ENCODE measurements at regions not wholly inside any gene's neighbourhood (a gene's known extent, or its start where the extent isn't known, plus 50 kb on each side); places are given as distances from the start of the nearest gene placed in this dataset.

DNA sequence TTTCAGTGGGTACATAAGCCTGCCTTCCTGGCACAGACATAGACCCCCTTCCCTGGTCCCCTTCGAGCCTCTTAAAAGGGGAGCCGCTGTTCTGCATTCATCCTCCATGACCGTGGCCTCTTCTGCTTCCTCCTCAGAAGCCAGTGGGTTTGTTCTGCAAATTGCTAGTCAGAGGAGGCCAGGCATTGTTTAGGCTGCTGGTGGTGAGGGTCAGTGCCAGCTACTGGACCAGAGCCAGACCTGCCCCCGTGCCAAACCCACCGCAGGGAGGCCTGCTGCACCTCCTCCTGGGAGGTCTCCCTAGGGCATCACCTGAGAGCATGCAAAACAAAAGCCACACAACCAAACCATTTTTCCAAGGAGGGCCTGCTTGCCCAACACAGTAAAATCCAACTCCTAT lies 178.4 kb downstream of the MIS18A start:
- Histone ChIP-seq H3K4me2 (ENCODE audit: control insufficient read depth, insufficient read depth) (no peak overlapping the region), H4K20me1 (ENCODE audit: control insufficient read depth, insufficient read depth) (no peaks in the 10 kb centered on the region), H3K27me3 (replicated peaks in 1 of 2; ENCODE audit: control insufficient read depth in 2 of 2, insufficient read depth in 2 of 2, low read length in 1 of 2) (no peaks in the 10 kb centered on the region), H3K36me3 (ENCODE audit: control insufficient read depth in 2 of 2, insufficient read depth in 2 of 2, low read length in 1 of 2) (no peaks in the 10 kb centered on the region), H3K9ac (ENCODE audit: control insufficient read depth, insufficient read depth, low read length) (no peak overlapping the region), H3K79me2 (ENCODE audit: control insufficient read depth, insufficient read depth, low read length) (no peaks in the 10 kb centered on the region), H3K9me3 (replicated peaks; ENCODE audit: control insufficient read depth, insufficient read depth, low read length) (no peaks in the 10 kb centered on the region), H3K4me3 (no peak overlapping the region), H3K27ac (ENCODE audit: control insufficient read depth, insufficient read depth) (no peak overlapping the region), H2AFZ (ENCODE audit: control insufficient read depth, low read depth, low read length) (no peak overlapping the region), H3K4me1 (ENCODE audit: control insufficient read depth, insufficient read depth, low read length) (no peaks in the 10 kb centered on the region)
- in situ Hi-C loops (cut with MboI) (no loop called here), intact Hi-C loops (cut with micrococcal nuclease; ENCODE audit: unreplicated experiment) (no loop called here)
- BruUV-seq (replicated peaks): no TSS peak
- 33% methylated on average over 5 of the region's 5 CpGs for WGBS (ENCODE audit: insufficient coverage, insufficient replicate concordance, low lambda C conversion rate, missing lambda C conversion rate)
- TF ChIP-seq, protein P1, sequence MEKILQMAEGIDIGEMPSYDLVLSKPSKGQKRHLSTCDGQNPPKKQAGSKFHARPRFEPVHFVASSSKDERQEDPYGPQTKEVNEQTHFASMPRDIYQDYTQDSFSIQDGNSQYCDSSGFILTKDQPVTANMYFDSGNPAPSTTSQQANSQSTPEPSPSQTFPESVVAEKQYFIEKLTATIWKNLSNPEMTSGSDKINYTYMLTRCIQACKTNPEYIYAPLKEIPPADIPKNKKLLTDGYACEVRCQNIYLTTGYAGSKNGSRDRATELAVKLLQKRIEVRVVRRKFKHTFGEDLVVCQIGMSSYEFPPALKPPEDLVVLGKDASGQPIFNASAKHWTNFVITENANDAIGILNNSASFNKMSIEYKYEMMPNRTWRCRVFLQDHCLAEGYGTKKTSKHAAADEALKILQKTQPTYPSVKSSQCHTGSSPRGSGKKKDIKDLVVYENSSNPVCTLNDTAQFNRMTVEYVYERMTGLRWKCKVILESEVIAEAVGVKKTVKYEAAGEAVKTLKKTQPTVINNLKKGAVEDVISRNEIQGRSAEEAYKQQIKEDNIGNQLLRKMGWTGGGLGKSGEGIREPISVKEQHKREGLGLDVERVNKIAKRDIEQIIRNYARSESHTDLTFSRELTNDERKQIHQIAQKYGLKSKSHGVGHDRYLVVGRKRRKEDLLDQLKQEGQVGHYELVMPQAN (conservative IDR thresholded peaks at IDR 0.05): no peak
- TF ChIP-seq, protein P2, sequence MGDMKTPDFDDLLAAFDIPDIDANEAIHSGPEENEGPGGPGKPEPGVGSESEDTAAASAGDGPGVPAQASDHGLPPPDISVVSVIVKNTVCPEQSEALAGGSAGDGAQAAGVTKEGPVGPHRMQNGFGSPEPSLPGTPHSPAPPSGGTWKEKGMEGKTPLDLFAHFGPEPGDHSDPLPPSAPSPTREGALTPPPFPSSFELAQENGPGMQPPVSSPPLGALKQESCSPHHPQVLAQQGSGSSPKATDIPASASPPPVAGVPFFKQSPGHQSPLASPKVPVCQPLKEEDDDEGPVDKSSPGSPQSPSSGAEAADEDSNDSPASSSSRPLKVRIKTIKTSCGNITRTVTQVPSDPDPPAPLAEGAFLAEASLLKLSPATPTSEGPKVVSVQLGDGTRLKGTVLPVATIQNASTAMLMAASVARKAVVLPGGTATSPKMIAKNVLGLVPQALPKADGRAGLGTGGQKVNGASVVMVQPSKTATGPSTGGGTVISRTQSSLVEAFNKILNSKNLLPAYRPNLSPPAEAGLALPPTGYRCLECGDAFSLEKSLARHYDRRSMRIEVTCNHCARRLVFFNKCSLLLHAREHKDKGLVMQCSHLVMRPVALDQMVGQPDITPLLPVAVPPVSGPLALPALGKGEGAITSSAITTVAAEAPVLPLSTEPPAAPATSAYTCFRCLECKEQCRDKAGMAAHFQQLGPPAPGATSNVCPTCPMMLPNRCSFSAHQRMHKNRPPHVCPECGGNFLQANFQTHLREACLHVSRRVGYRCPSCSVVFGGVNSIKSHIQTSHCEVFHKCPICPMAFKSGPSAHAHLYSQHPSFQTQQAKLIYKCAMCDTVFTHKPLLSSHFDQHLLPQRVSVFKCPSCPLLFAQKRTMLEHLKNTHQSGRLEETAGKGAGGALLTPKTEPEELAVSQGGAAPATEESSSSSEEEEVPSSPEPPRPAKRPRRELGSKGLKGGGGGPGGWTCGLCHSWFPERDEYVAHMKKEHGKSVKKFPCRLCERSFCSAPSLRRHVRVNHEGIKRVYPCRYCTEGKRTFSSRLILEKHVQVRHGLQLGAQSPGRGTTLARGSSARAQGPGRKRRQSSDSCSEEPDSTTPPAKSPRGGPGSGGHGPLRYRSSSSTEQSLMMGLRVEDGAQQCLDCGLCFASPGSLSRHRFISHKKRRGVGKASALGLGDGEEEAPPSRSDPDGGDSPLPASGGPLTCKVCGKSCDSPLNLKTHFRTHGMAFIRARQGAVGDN (IDR thresholded peaks at IDR 0.05): no peak
- TF ChIP-seq, protein P3, sequence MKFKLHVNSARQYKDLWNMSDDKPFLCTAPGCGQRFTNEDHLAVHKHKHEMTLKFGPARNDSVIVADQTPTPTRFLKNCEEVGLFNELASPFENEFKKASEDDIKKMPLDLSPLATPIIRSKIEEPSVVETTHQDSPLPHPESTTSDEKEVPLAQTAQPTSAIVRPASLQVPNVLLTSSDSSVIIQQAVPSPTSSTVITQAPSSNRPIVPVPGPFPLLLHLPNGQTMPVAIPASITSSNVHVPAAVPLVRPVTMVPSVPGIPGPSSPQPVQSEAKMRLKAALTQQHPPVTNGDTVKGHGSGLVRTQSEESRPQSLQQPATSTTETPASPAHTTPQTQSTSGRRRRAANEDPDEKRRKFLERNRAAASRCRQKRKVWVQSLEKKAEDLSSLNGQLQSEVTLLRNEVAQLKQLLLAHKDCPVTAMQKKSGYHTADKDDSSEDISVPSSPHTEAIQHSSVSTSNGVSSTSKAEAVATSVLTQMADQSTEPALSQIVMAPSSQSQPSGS (IDR thresholded peaks at IDR 0.05; ENCODE audit: low read length): no peak
- TF ChIP-seq SRF (IDR thresholded peaks at IDR 0.05; ENCODE audit: low read depth in 2 of 2, low read length in 2 of 2) (no peak), ZNF274 (IDR thresholded peaks at IDR 0.05; ENCODE audit: insufficient read depth, insufficient read length) (no peak), RFX5 (IDR thresholded peaks at IDR 0.05; ENCODE audit: low read depth, low read length) (no peak)
- RAD21 ChIA-PET (ENCODE audit: unreplicated experiment): no interaction called here
- POLR2A ChIA-PET: no interaction called here
- FAIRE-seq (no peak), ATAC-seq (no peak), DNase-seq (ENCODE audit: low read depth, low spot score) (no peak)
- CTCF ChIA-PET: no interaction called here
- SMC1A ChIA-PET (ENCODE audit: uncharacterized antibody, unreplicated experiment): interaction anchor here (1.1 kb wide), 1 partner anchor 157 kb away, joined by 3 read pairs; no protein-coding TSS in a partner anchor
